Stimulated activated CD8-positive, alpha-beta memory T cell treated with anti-CD3 and anti-CD28 coated beads, Interleukin-15, amount 100 ng/mL, for 48 hours (primary cell): ENCODE measurements at regions not wholly inside any gene's neighbourhood (a gene's known extent, or its start where the extent isn't known, plus 50 kb on each side); places are given as distances from the start of the nearest gene placed in this dataset.
"Not testable (repeated sequence)": the region's sequence is repeated elsewhere in the genome, so short reads cannot be mapped to it uniquely, and the experiment has no call there.

Source experiments
- DNase-seq, 2 donors: peaks; one replicate each; pipeline ENCODE4 v3.0.0-alpha.2; 2020; ENCODE audit warnings: low read depth in 2 of 2

GRCh38 chr2:242070726-242071125 is 201.2 kb downstream of the RTP5 start:
- not testable (repeated sequence) for DNase-seq

- not testable (repeated sequence) for DNase-seq
Observed at GRCh38 chr2:242071377-242071776, 201.8 kb downstream of the RTP5 start.

GRCh38 chr2:242071936-242072335 is 202.4 kb downstream of the RTP5 start:
- not testable (repeated sequence) for DNase-seq

GRCh38 chr2:242075168-242075567 is 205.6 kb downstream of the RTP5 start:
- no peak for DNase-seq

- no peak for DNase-seq
Observed at GRCh38 chr2:242075696-242076095, 206.2 kb downstream of the RTP5 start.

- not testable (repeated sequence) for DNase-seq
Observed at GRCh38 chr2:242076184-242076583, 206.7 kb downstream of the RTP5 start.

GRCh38 chr2:242078426-242078825 is 208.9 kb downstream of the RTP5 start:
- DNase-seq: not testable (repeated sequence)

- not testable (repeated sequence) for DNase-seq
Observed at GRCh38 chr2:242079792-242080191, 210.3 kb downstream of the RTP5 start.

GRCh38 chr2:242080575-242081214 is 211.2 kb downstream of the RTP5 start:
- DNase-seq: not testable (repeated sequence)

- not testable (repeated sequence) for DNase-seq
Observed at GRCh38 chr2:242084034-242084433, 214.5 kb downstream of the RTP5 start.

GRCh38 chr2:242085024-242085674 is 215.6 kb downstream of the RTP5 start:
- not testable (repeated sequence) for DNase-seq

GRCh38 chr2:242085941-242086621 is 216.6 kb downstream of the RTP5 start:
- no peak for DNase-seq

GRCh38 chr2:242088044-242088443 is 218.5 kb downstream of the RTP5 start:
- not testable (repeated sequence) for DNase-seq

GRCh38 chr2:242088471-242089212 is 219.1 kb downstream of the RTP5 start:
- DNase-seq: peak; percentile 90 to 91

GRCh38 chr2:242089213-242089549 is 219.7 kb downstream of the RTP5 start:
- DNase-seq: not testable (repeated sequence)

- not testable (repeated sequence) for DNase-seq
Observed at GRCh38 chr2:242097278-242097677, 227.7 kb downstream of the RTP5 start.

- DNase-seq: no peak
Observed at GRCh38 chr2:242098034-242098433, 228.5 kb downstream of the RTP5 start.

GRCh38 chr2:242098445-242099128 is 229.1 kb downstream of the RTP5 start:
- DNase-seq: no peak

- not testable (repeated sequence) for DNase-seq
Observed at GRCh38 chr2:242103093-242103492, 233.6 kb downstream of the RTP5 start.

- not testable (repeated sequence) for DNase-seq
Observed at GRCh38 chr2:242104202-242104956, 234.8 kb downstream of the RTP5 start.

- not testable (repeated sequence) for DNase-seq
Observed at GRCh38 chr2:242107065-242107464, 237.5 kb downstream of the RTP5 start.
